ENCODE measurements at regions not wholly inside any gene's neighbourhood (a gene's known extent, or its start where the extent isn't known, plus 50 kb on each side); places are given as distances from the start of the nearest gene placed in this dataset.

GRCh38 chr5:3190433-3190832, 405.2 kb upstream of the IRX1 start:
- Histone ChIP-seq H3K9me3 (ENCODE audit: control extremely low read depth in 1 of 5, control insufficient read depth in 4 of 5, insufficient read depth in 2 of 5, low read depth in 1 of 5, low read length in 4 of 5) (no peaks in the 10 kb centered on the region), H3K27ac (ENCODE audit: insufficient read depth in 1 of 2, low read depth in 1 of 2, low read length in 2 of 2, poor library complexity in 1 of 2, severe bottlenecking in 2 of 2) (no peak overlapping the region), H3K4me3 (ENCODE audit: control insufficient read depth in 1 of 7, extremely low read depth in 1 of 7, insufficient read depth in 4 of 7, low read depth in 2 of 7, low read length in 6 of 7) (no peak overlapping the region), H3K36me3 (ENCODE audit: control insufficient read depth in 4 of 4, insufficient read depth in 4 of 4, low read length in 3 of 4) (no peaks in the 10 kb centered on the region), H3K27me3 (replicated peaks in 2 of 5; ENCODE audit: control insufficient read depth in 4 of 5, insufficient read depth in 5 of 5, low read length in 4 of 5) (peaks cover 0 to 9% (median 0%) of the 10 kb centered on the region in 5 experiments), H3K4me1 (ENCODE audit: control extremely low read depth in 1 of 4, control insufficient read depth in 4 of 4, insufficient read depth in 4 of 4, low read length in 3 of 4) (no peaks in the 10 kb centered on the region)
- CTCF ChIA-PET, result no interaction called here
- no CpG with 5 or more reads among the region's 1 CpG for WGBS (ENCODE audit: insufficient coverage)
- DNase-seq, result no peak
- POLR2A ChIA-PET, result no interaction called here

DNA sequence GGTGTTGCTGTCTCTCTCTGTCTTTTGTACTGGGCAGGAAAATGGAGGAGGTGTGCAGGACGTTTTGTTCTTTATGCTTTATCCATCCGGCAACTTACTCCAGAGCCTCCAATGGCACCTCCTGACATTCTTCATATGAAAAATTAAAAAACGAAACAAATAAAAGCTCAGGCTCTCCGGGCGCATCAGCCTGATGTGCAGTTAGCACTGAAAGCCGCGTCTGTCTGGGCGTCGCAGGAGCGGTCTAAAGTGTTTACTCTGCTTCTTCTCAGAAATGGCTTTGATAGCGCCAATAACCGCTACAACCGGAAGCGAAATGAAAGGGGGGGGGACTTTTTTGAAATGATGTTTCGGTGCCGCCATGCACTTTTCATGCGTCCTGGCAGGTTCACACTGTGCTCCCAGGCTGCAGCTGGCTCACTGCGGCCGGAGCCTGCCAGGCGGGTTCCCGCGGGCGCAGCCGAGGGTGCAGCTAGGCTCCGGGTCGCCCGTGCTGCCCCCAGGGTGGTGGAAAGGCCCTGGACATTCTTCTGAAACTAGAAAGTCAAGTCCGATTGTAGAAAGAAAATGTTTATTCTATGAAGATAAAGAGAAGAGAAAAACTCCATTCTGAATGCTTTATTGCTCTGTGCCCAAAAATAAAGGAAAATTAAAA, 407.7 kb upstream of the IRX1 start:
- WGBS (ENCODE audit: insufficient coverage), result 88% methylated on average over 15 of the region's 28 CpGs
- no peaks in the 10 kb centered on the region for H3K27me3 ChIP-seq (replicated peaks in 2 of 5; ENCODE audit: control insufficient read depth in 4 of 5, insufficient read depth in 5 of 5, low read length in 4 of 5)
- ChIA-PET CTCF (no interaction called here), POLR2A (no interaction called here)
- no peak for DNase-seq
- H3K36me3 ChIP-seq (ENCODE audit: control insufficient read depth in 4 of 4, insufficient read depth in 4 of 4, low read length in 3 of 4), result no peaks in the 10 kb centered on the region
- no peaks in the 10 kb centered on the region for H3K4me1 ChIP-seq (ENCODE audit: control extremely low read depth in 1 of 4, control insufficient read depth in 4 of 4, insufficient read depth in 4 of 4, low read length in 3 of 4)
- H3K4me3 ChIP-seq (ENCODE audit: control insufficient read depth in 1 of 7, extremely low read depth in 1 of 7, insufficient read depth in 4 of 7, low read depth in 2 of 7, low read length in 6 of 7), result no peak overlapping the region
- H3K27ac ChIP-seq (ENCODE audit: insufficient read depth in 1 of 2, low read depth in 1 of 2, low read length in 2 of 2, poor library complexity in 1 of 2, severe bottlenecking in 2 of 2), result no peak overlapping the region
- no peaks in the 10 kb centered on the region for H3K9me3 ChIP-seq (ENCODE audit: control extremely low read depth in 1 of 5, control insufficient read depth in 4 of 5, insufficient read depth in 2 of 5, low read depth in 1 of 5, low read length in 4 of 5)

DNA sequence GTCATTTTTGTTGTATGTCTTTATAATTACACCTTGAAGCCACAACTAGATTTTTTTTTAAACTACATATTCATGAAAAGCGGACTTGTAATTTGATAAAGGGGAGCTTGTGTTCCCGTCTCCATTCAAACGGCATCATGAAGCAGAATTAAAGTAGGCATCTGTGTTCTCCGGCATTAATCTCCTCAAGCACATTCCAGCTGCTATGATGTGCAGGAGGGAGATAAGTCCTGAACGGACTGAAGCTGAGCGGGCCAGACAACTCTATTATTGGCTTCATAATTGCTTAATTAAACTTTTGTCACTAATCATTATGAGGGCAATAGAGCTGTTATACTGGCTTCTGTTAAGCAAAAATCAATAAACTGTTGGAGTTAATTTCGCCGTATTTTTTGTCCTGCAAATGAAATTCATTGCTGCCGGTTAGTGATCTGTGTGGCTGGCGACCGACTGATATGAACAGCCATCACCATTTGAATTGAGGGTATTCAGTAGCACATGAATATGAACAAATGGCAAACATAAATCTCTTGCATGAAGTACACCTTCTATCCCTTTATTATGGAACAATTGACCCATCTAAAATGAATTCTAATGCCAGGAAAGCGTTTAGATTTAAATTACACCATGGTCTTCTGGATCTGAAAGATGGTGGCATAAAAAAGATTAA, 408.8 kb upstream of the IRX1 start:
- DNase-seq, result no peak
- no peaks in the 10 kb centered on the region for H3K9me3 ChIP-seq (ENCODE audit: control extremely low read depth in 1 of 5, control insufficient read depth in 4 of 5, insufficient read depth in 2 of 5, low read depth in 1 of 5, low read length in 4 of 5)
- ChIA-PET CTCF (no interaction called here), POLR2A (no interaction called here)
- peaks cover 0 to 4% (median 0%) of the 10 kb centered on the region in 5 experiments for H3K27me3 ChIP-seq (replicated peaks in 2 of 5; ENCODE audit: control insufficient read depth in 4 of 5, insufficient read depth in 5 of 5, low read length in 4 of 5)
- 78% methylated on average over 3 of the region's 12 CpGs for WGBS (ENCODE audit: insufficient coverage)
- H3K4me1 ChIP-seq (ENCODE audit: control extremely low read depth in 1 of 4, control insufficient read depth in 4 of 4, insufficient read depth in 4 of 4, low read length in 3 of 4), result no peaks in the 10 kb centered on the region
- no peaks in the 10 kb centered on the region for H3K36me3 ChIP-seq (ENCODE audit: control insufficient read depth in 4 of 4, insufficient read depth in 4 of 4, low read length in 3 of 4)
- H3K27ac ChIP-seq (ENCODE audit: insufficient read depth in 1 of 2, low read depth in 1 of 2, low read length in 2 of 2, poor library complexity in 1 of 2, severe bottlenecking in 2 of 2), result no peak overlapping the region
- H3K4me3 ChIP-seq (ENCODE audit: control insufficient read depth in 1 of 7, extremely low read depth in 1 of 7, insufficient read depth in 4 of 7, low read depth in 2 of 7, low read length in 6 of 7), result no peak overlapping the region

DNA sequence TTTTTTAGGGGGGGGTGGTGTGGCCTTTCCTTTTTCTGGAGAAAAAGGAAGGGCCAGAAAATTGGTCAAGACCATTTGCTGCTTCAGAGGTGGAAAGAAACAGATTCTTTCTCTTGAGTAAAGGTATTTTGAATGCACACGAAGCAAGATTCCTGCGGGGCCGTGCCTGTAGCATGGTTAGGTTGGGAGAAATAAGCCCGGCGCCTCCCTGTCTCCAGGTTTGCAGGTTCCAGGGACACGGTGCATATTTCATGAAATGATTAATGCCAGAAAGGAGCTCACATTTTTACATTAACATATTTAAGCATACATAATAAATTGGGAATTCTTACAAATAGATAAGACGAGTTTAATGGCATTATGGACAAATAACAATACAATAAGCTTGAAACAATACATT, 409.5 kb upstream of the IRX1 start:
- Histone ChIP-seq H3K27ac (ENCODE audit: insufficient read depth in 1 of 2, low read depth in 1 of 2, low read length in 2 of 2, poor library complexity in 1 of 2, severe bottlenecking in 2 of 2) (no peak overlapping the region), H3K27me3 (replicated peaks in 2 of 5; ENCODE audit: control insufficient read depth in 4 of 5, insufficient read depth in 5 of 5, low read length in 4 of 5) (peaks cover 0 to 4% (median 0%) of the 10 kb centered on the region in 5 experiments), H3K36me3 (ENCODE audit: control insufficient read depth in 4 of 4, insufficient read depth in 4 of 4, low read length in 3 of 4) (no peaks in the 10 kb centered on the region), H3K4me1 (ENCODE audit: control extremely low read depth in 1 of 4, control insufficient read depth in 4 of 4, insufficient read depth in 4 of 4, low read length in 3 of 4) (no peaks in the 10 kb centered on the region), H3K9me3 (ENCODE audit: control extremely low read depth in 1 of 5, control insufficient read depth in 4 of 5, insufficient read depth in 2 of 5, low read depth in 1 of 5, low read length in 4 of 5) (peaks cover 0 to 2% (median 0%) of the 10 kb centered on the region in 5 experiments), H3K4me3 (ENCODE audit: control insufficient read depth in 1 of 7, extremely low read depth in 1 of 7, insufficient read depth in 4 of 7, low read depth in 2 of 7, low read length in 6 of 7) (no peak overlapping the region)
- no peak for DNase-seq
- ChIA-PET CTCF (no interaction called here), POLR2A (no interaction called here)
- no CpG with 5 or more reads among the region's 7 CpGs for WGBS (ENCODE audit: insufficient coverage)

DNA sequence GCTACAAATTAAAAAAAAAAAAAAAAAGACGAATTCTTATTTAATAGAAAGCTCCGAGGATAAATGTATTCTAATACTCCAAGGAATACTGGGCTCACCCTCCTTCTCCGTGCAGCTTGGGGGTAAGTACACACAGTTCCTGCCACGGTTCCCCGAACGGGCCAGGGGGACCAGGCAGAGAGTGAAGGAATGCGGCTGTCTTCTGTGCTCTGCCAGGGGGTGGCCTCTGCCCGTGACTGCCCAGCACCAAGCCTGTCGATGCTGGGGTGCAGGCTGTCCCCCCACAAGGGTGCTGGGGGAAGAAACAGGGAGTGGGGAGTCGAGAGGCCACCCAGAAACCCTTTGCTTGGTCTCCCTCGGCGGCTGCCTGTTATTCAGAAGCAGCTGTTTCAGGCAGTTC, 410.1 kb upstream of the IRX1 start:
- ChIA-PET CTCF (no interaction called here), POLR2A (interaction anchor here (0.7 kb wide), 1 partner anchor 18 kb away, joined by 4 read pairs; no protein-coding TSS in a partner anchor)
- H3K4me3 ChIP-seq (ENCODE audit: control insufficient read depth in 1 of 7, extremely low read depth in 1 of 7, insufficient read depth in 4 of 7, low read depth in 2 of 7, low read length in 6 of 7), result no peak overlapping the region
- H3K36me3 ChIP-seq (ENCODE audit: control insufficient read depth in 4 of 4, insufficient read depth in 4 of 4, low read length in 3 of 4), result no peaks in the 10 kb centered on the region
- no peaks in the 10 kb centered on the region for H3K4me1 ChIP-seq (ENCODE audit: control extremely low read depth in 1 of 4, control insufficient read depth in 4 of 4, insufficient read depth in 4 of 4, low read length in 3 of 4)
- 57% methylated on average over 8 of the region's 12 CpGs for WGBS (ENCODE audit: insufficient coverage)
- no peak overlapping the region for H3K27ac ChIP-seq (ENCODE audit: insufficient read depth in 1 of 2, low read depth in 1 of 2, low read length in 2 of 2, poor library complexity in 1 of 2, severe bottlenecking in 2 of 2)
- DNase-seq, result no peak
- peaks cover 0 to 4% (median 0%) of the 10 kb centered on the region in 5 experiments for H3K27me3 ChIP-seq (replicated peaks in 2 of 5; ENCODE audit: control insufficient read depth in 4 of 5, insufficient read depth in 5 of 5, low read length in 4 of 5)
- H3K9me3 ChIP-seq (ENCODE audit: control extremely low read depth in 1 of 5, control insufficient read depth in 4 of 5, insufficient read depth in 2 of 5, low read depth in 1 of 5, low read length in 4 of 5), result peaks cover 0 to 2% (median 0%) of the 10 kb centered on the region in 5 experiments

GRCh38 chr5:3182133-3182876, 413.3 kb upstream of the IRX1 start:
- H3K36me3 ChIP-seq (ENCODE audit: control insufficient read depth in 4 of 4, insufficient read depth in 4 of 4, low read length in 3 of 4), result no peaks in the 10 kb centered on the region
- H3K9me3 ChIP-seq (ENCODE audit: control extremely low read depth in 1 of 5, control insufficient read depth in 4 of 5, insufficient read depth in 2 of 5, low read depth in 1 of 5, low read length in 4 of 5), result peaks cover 0 to 2% (median 0%) of the 10 kb centered on the region in 5 experiments
- POLR2A ChIA-PET, result no interaction called here
- H3K27me3 ChIP-seq (replicated peaks in 2 of 5; ENCODE audit: control insufficient read depth in 4 of 5, insufficient read depth in 5 of 5, low read length in 4 of 5), result peaks cover 0 to 4% (median 0%) of the 10 kb centered on the region in 5 experiments
- CTCF ChIA-PET, result no interaction called here
- H3K4me1 ChIP-seq (ENCODE audit: control extremely low read depth in 1 of 4, control insufficient read depth in 4 of 4, insufficient read depth in 4 of 4, low read length in 3 of 4), result no peaks in the 10 kb centered on the region
- no peak overlapping the region for H3K4me3 ChIP-seq (ENCODE audit: control insufficient read depth in 1 of 7, extremely low read depth in 1 of 7, insufficient read depth in 4 of 7, low read depth in 2 of 7, low read length in 6 of 7)
- whole genome bisulfite sequencing (ENCODE audit: insufficient coverage), result 90% methylated on average over 12 of the region's 12 CpGs
- no peak overlapping the region for H3K27ac ChIP-seq (ENCODE audit: insufficient read depth in 1 of 2, low read depth in 1 of 2, low read length in 2 of 2, poor library complexity in 1 of 2, severe bottlenecking in 2 of 2)
- DNase-seq, result no peak

DNA sequence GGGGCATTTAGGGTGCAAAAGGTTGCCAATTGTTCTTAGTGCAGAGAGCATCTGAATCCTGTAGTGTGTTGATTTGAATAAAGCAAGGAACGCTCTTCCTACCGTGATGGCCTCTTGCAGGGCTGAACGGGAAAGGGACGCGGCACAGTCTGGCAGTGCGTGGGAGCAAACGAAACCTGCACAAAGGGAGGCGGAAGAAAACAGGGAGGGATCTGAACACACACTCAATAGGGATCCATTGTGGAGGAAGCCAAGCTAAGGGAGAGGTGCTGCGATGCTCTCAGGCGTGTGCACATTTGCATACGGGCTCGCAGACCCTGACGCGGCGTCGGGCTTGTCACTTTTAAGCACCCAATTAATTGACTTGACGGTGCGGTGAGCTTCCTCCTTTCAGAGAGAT, 414.0 kb upstream of the IRX1 start:
- H3K4me3 ChIP-seq (ENCODE audit: control insufficient read depth in 1 of 7, extremely low read depth in 1 of 7, insufficient read depth in 4 of 7, low read depth in 2 of 7, low read length in 6 of 7), result no peak overlapping the region
- H3K27me3 ChIP-seq (replicated peaks in 2 of 5; ENCODE audit: control insufficient read depth in 4 of 5, insufficient read depth in 5 of 5, low read length in 4 of 5), result peaks cover 0 to 4% (median 0%) of the 10 kb centered on the region in 5 experiments
- peaks cover 0 to 2% (median 0%) of the 10 kb centered on the region in 5 experiments for H3K9me3 ChIP-seq (ENCODE audit: control extremely low read depth in 1 of 5, control insufficient read depth in 4 of 5, insufficient read depth in 2 of 5, low read depth in 1 of 5, low read length in 4 of 5)
- CTCF ChIA-PET, result no interaction called here
- 54% methylated on average over 18 of the region's 18 CpGs for WGBS (ENCODE audit: insufficient coverage)
- no peaks in the 10 kb centered on the region for H3K4me1 ChIP-seq (ENCODE audit: control extremely low read depth in 1 of 4, control insufficient read depth in 4 of 4, insufficient read depth in 4 of 4, low read length in 3 of 4)
- H3K27ac ChIP-seq (ENCODE audit: insufficient read depth in 1 of 2, low read depth in 1 of 2, low read length in 2 of 2, poor library complexity in 1 of 2, severe bottlenecking in 2 of 2), result no peak overlapping the region
- no peak for DNase-seq
- POLR2A ChIA-PET, result no interaction called here
- no peaks in the 10 kb centered on the region for H3K36me3 ChIP-seq (ENCODE audit: control insufficient read depth in 4 of 4, insufficient read depth in 4 of 4, low read length in 3 of 4)
